Ascending aorta (tissue), 2 donors: ENCODE measurements at regions not wholly inside any gene's neighbourhood (a gene's known extent, or its start where the extent isn't known, plus 50 kb on each side); places are given as distances from the start of the nearest gene placed in this dataset.

Source experiments
- DNase-seq, 2 donors: peaks; one replicate each; pipeline ENCODE4 v3.0.0-alpha.2; 2019; ENCODE audit warnings: low spot score in 2 of 2
- H3K27ac ChIP-seq, 2 donors: fragments of 200-600 bp; sonication (generic); one replicate each; pipeline ENCODE4 v1.5.1; 2016 to 2017; ENCODE audit warnings: mild to moderate bottlenecking in 1 of 2
- H3K27me3 ChIP-seq: fragments of 200-600 bp; sonication (generic); one replicate; pipeline ENCODE4 v1.5.1; 2017
- H3K36me3 ChIP-seq, 2 donors: fragments of 200-600 bp; sonication (generic); one replicate each; pipeline ENCODE4 v1.5.1; 2016
- H3K4me1 ChIP-seq, 2 donors: fragments of 200-600 bp; sonication (generic); one replicate each; pipeline ENCODE4 v1.5.1; 2016 to 2017; ENCODE audit warnings: mild to moderate bottlenecking in 1 of 2
- H3K4me3 ChIP-seq, 2 donors: fragments of 200-600 bp; sonication (generic); one replicate each; pipeline ENCODE4 v1.5.1; 2016 to 2017; ENCODE audit warnings: mild to moderate bottlenecking in 1 of 2
- H3K9me3 ChIP-seq, 2 donors: fragments of 200-600 bp; sonication (generic); one replicate each; pipeline ENCODE4 v1.5.1; 2016
- CTCF ChIP-seq, 3 experiments: fragments of 200-600 bp in 2 of 3; fragments of 450-650 bp in 1 of 3; sonication (generic) in 2 of 3; IDR thresholded peaks; one replicate each; pipeline ENCODE4 v1.5.1; 2016 to 2019; ENCODE audit warnings: antibody characterized with exemption in 3 of 3, mild to moderate bottlenecking in 1 of 3, moderate library complexity in 1 of 3
- intact Hi-C: fragments of 100-400 bp; cut with DNase I; formaldehyde crosslinking; loops from one replicate; pipeline ENCODE4 v1.15.1; 2023

- no peaks in the 10 kb centered on the region for H3K27me3 ChIP-seq
- H3K4me1 ChIP-seq = peaks cover 0 to 2% of the 10 kb centered on the region in 2 donors
- H3K4me3 ChIP-seq = no peak overlapping the region
- H3K9me3 ChIP-seq = no peaks in the 10 kb centered on the region
- intact Hi-C loops = no loop called here
- no peak for TF ChIP-seq CTCF (IDR thresholded peaks at IDR 0.05)
- peak overlapping the region in 1 of 2 donors; percentile 4 for H3K27ac ChIP-seq
- H3K36me3 ChIP-seq = no peaks in the 10 kb centered on the region
- no peak for DNase-seq
Measured at GRCh38 chr1:182173808-182174512, 112.4 kb upstream of the ZNF648 start.

- no peak overlapping the region for H3K27ac ChIP-seq
- no peak for DNase-seq
Measured at GRCh38 chr1:182172699-182173098, 111.2 kb upstream of the ZNF648 start.

GRCh38 chr1:182170891-182171461 is 109.5 kb upstream of the ZNF648 start:
- intact Hi-C loops = no loop called here
- DNase-seq = no peak
- no peak for TF ChIP-seq CTCF (IDR thresholded peaks at IDR 0.05)
- Histone ChIP-seq H3K27me3 (no peaks in the 10 kb centered on the region), H3K36me3 (no peaks in the 10 kb centered on the region), H3K27ac (peak overlapping the region; percentile 21 to 34), H3K4me3 (no peak overlapping the region), H3K4me1 (peaks cover 5% of the 10 kb centered on the region in 2 donors), H3K9me3 (no peaks in the 10 kb centered on the region)

More at GRCh38 chr1:182172699-182173098, 111.2 kb upstream of the ZNF648 start:
- H3K4me1 ChIP-seq = peaks cover 0 to 2% of the 10 kb centered on the region in 2 donors
- H3K36me3 ChIP-seq = no peaks in the 10 kb centered on the region
- no peak for TF ChIP-seq CTCF (IDR thresholded peaks at IDR 0.05)
- no peaks in the 10 kb centered on the region for H3K9me3 ChIP-seq
- intact Hi-C loops = no loop called here
- no peak overlapping the region for H3K4me3 ChIP-seq
- no peaks in the 10 kb centered on the region for H3K27me3 ChIP-seq

- TF ChIP-seq CTCF (IDR thresholded peaks at IDR 0.05) = no peak
- H3K9me3 ChIP-seq = no peaks in the 10 kb centered on the region
- no peak for DNase-seq
- H3K4me1 ChIP-seq = peaks cover 5% of the 10 kb centered on the region in 2 donors
- H3K27ac ChIP-seq = no peak overlapping the region
- no peaks in the 10 kb centered on the region for H3K36me3 ChIP-seq
- no peak overlapping the region for H3K4me3 ChIP-seq
- H3K27me3 ChIP-seq = no peaks in the 10 kb centered on the region
- intact Hi-C loops = no loop called here
Measured at GRCh38 chr1:182169203-182169602, 107.7 kb upstream of the ZNF648 start.

- no peak overlapping the region for H3K27ac ChIP-seq
- DNase-seq = no peak
- TF ChIP-seq CTCF (IDR thresholded peaks at IDR 0.05) = no peak
Measured at GRCh38 chr1:182166750-182167149, 105.2 kb upstream of the ZNF648 start.

More at GRCh38 chr1:182166750-182167149, 105.2 kb upstream of the ZNF648 start:
- H3K4me1 ChIP-seq = peaks cover 3 to 5% of the 10 kb centered on the region in 2 donors
- H3K9me3 ChIP-seq = no peaks in the 10 kb centered on the region
- H3K4me3 ChIP-seq = no peak overlapping the region
- intact Hi-C loops = no loop called here
- H3K36me3 ChIP-seq = no peaks in the 10 kb centered on the region
- no peaks in the 10 kb centered on the region for H3K27me3 ChIP-seq
